Small intestine (tissue), 7 donors: ENCODE measurements at regions not wholly inside any gene's neighbourhood (a gene's known extent, or its start where the extent isn't known, plus 50 kb on each side); places are given as distances from the start of the nearest gene placed in this dataset.
A peak's percentile ranks its signal among the peaks of the same experiment; 100 is the strongest.

Experiments used
- DNase-seq, 2 donors: peaks; one replicate each; pipeline versions ENCODE4 v3.0.0 to v3.0.0-alpha.2; 2013
- FAIRE-seq: peaks from 2 replicates; lab custom pipeline; 2012; peaks lifted over from hg19 to GRCh38; lab: Jason Lieb, UNC
- H3K27ac ChIP-seq, 3 donors: one replicate each; pipeline ENCODE4 v1.5.1; 2013; ENCODE audit warnings: low read length in 2 of 3, mild to moderate bottlenecking in 2 of 3, control low read depth in 1 of 3, inconsistent platforms in 1 of 3, low read depth in 1 of 3, moderate library complexity in 1 of 3
- H3K27me3 ChIP-seq, 3 donors: one replicate each; pipeline ENCODE4 v1.6.1; 2013; ENCODE audit warnings: low read length in 3 of 3, inconsistent platforms in 1 of 3; ENCODE audit not compliant: control insufficient read depth in 3 of 3, insufficient read depth in 3 of 3
- H3K36me3 ChIP-seq, 3 donors: one replicate each; pipeline ENCODE4 v1.6.1; 2013; ENCODE audit warnings: low read length in 3 of 3, inconsistent platforms in 1 of 3, low read depth in 1 of 3, mild to moderate bottlenecking in 1 of 3, moderate library complexity in 1 of 3; ENCODE audit not compliant: control insufficient read depth in 3 of 3, insufficient read depth in 2 of 3
- H3K4me1 ChIP-seq, 3 donors: one replicate each; pipeline ENCODE4 v1.6.1; 2013; ENCODE audit warnings: low read length in 2 of 3, inconsistent platforms in 1 of 3, low read depth in 1 of 3, mild to moderate bottlenecking in 1 of 3, moderate library complexity in 1 of 3; ENCODE audit not compliant: control insufficient read depth in 3 of 3, insufficient read depth in 2 of 3
- H3K4me3 ChIP-seq, 3 donors: one replicate each; pipeline ENCODE4 v1.5.1; 2013; ENCODE audit warnings: low read length in 3 of 3, control low read depth in 1 of 3, inconsistent platforms in 1 of 3, low read depth in 1 of 3, mild to moderate bottlenecking in 1 of 3, moderate library complexity in 1 of 3
- H3K9me3 ChIP-seq, 2 donors: one replicate each; pipeline ENCODE4 v1.6.1; 2013; ENCODE audit warnings: low read depth in 1 of 2, low read length in 1 of 2; ENCODE audit not compliant: control insufficient read depth in 2 of 2, insufficient read depth in 1 of 2
- WGBS, 3 donors: extraction: QIAGEN DNeasy Blood & Tissue Kit; methylation state at CpG; one replicate each; pipeline ENCODE4 v1.1.7; 2013; 5-methylcytosine and 5-hydroxymethylcytosine counted together
- donor health status: healthy with polysubstance abuse.
- donor health status: control.
- donor health status: control.
- donor health status: Bipolar disorder and iron deficiency.
- donor health status: healthy.

DNA sequence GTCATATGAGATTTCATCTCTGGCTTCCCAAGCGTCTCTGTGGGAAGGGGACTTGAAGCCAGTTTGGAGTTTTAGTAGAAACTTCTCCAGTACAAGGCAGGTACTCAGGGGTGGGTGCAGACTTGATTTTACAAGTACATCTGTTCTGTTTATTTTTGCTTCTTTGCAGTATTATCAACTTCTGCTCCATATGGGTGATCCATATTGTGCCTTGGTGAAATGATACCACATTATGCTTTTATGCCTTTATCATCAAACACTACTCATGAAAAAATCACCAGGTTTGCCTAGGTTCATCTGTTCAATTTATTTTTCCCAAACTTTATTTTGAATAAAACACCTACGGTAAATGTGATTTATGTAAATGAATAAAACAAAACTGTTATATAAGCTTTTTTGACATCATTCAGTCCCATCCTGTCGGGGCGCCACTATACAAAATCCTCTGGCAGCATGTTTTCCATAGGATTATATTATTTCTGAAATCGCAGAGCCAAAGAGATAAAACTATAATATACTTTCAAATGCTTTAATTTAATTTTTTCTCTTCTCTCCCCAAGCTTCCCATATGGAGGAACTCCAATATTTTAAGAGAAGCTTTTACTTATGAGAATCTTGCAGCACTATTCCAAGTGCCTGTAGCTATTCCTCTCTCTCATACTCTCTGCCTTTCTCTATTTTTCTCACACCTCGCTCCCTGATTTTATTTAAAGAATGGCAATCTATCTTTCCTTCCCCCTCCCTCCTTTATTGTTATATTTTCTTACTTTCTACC is 490.9 kb downstream of the RNF144A start:
- WGBS, 3 donors = 90 to 92% (median 92%) methylated on average over 6 of the region's 6 CpGs

DNA sequence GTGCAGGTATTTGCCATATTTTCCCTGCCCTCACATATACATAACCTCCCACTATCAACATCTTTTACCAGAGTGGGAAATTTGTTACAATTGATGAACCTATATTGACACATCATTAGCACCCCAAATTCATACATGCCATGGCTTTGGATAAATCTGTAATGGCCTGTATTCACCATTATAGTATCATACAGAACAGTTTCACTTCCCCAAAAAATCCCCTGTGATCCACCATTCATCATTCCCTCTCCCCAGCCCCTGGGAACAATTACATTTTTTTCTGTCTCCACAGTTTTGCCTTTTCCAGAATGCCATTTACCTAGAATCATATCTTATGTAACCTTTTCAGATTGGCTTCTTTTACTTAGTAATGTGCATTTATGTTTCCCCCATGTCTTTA is 494.5 kb downstream of the RNF144A start:
- Histone ChIP-seq H3K36me3 (no peaks in the 10 kb centered on the region), H3K27ac (no peak overlapping the region), H3K4me3 (no peak overlapping the region), H3K27me3 (peaks cover 0 to 1% (median 0%) of the 10 kb centered on the region in 3 donors), H3K9me3 (no peaks in the 10 kb centered on the region), H3K4me1 (no peaks in the 10 kb centered on the region)
- no peak for FAIRE-seq
- DNase-seq = no peak

More for the DNA sequence above, 490.9 kb downstream of the RNF144A start:
- Histone ChIP-seq H3K4me3 (no peak overlapping the region), H3K27me3 (peaks cover 0 to 5% (median 0%) of the 10 kb centered on the region in 3 donors), H3K27ac (no peak overlapping the region), H3K4me1 (no peaks in the 10 kb centered on the region), H3K36me3 (no peaks in the 10 kb centered on the region), H3K9me3 (no peaks in the 10 kb centered on the region)
- FAIRE-seq (no peak), DNase-seq (no peak)

DNA sequence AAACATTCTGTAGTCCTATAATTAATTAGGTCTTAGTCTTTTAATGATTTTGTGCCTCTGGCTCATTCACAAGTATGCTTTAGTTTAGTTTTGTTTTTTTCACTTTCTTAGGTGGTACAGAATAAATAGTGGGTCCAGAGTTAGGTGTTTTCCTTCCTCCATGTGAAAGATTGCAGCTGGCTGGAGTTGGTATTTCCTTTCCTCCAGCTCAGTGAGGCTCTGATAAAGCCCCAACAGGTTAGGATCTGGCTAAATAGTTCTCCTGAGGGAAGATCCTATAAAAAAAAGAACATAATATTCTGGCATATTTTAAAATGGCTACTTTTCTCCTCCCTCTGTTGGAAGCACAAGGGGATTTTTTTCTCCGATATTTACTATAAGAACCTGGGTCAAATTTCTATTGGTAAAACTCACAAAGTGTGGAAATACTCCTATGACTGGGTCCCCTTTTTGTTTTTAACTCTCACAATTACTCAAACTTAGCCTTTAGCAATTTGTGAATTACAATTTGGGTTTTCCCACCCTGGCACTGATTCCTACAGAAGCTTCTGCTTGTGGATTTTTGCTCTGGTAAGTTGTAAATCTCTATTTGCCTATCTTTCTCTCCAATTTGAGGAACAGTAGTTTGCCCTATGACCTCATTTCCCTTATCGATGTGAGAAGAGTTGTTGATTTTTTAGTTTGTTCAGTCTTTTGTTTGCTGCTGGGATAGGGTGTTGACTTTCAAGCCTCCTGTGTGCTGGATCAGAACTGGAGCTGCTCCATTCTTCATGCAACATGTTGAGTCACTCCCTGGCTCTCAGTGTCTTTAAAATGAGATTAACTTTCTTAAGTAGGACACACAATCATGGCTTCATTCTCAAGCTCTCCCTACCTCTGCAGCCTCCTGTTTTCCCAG is 500.9 kb downstream of the RNF144A start:
- Histone ChIP-seq H3K4me3 (no peak overlapping the region), H3K4me1 (peaks cover 0 to 2% (median 0%) of the 10 kb centered on the region in 3 donors), H3K27me3 (peaks cover 0 to 3% (median 0%) of the 10 kb centered on the region in 3 donors), H3K9me3 (no peaks in the 10 kb centered on the region), H3K27ac (no peak overlapping the region), H3K36me3 (no peaks in the 10 kb centered on the region)
- WGBS, 3 donors = 47 to 55% (median 52%) methylated on average over 2 of the region's 2 CpGs
- FAIRE-seq (no peak), DNase-seq (no peak)

DNA sequence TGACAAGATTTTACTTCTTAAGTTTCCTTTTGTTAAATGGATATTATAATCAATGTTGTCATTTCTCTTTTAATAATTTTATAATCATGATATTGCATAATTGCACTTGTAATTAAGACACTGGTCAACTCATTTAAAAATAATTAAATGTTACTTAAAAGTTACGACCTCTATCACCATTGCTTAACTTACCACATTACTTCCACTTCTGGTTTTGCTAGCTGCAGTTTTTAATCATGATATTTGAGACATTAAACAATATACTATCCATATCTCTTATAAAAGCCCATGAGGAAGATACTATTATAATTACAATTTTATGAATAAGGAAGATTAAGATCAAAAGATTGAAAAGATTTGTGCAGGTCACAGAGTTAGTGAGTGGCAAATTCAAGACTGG is 502.0 kb downstream of the RNF144A start:
- H3K36me3 ChIP-seq = no peaks in the 10 kb centered on the region
- H3K27me3 ChIP-seq = peaks cover 0 to 5% (median 3%) of the 10 kb centered on the region in 3 donors
- 62 to 71% (median 69%) methylated on average over 1 of the region's 1 CpG for WGBS, 3 donors
- H3K4me3 ChIP-seq = no peak overlapping the region
- H3K9me3 ChIP-seq = no peaks in the 10 kb centered on the region
- no peak for DNase-seq
- H3K27ac ChIP-seq = no peak overlapping the region
- peaks cover 0 to 2% (median 0%) of the 10 kb centered on the region in 3 donors for H3K4me1 ChIP-seq
- no peak for FAIRE-seq

DNA sequence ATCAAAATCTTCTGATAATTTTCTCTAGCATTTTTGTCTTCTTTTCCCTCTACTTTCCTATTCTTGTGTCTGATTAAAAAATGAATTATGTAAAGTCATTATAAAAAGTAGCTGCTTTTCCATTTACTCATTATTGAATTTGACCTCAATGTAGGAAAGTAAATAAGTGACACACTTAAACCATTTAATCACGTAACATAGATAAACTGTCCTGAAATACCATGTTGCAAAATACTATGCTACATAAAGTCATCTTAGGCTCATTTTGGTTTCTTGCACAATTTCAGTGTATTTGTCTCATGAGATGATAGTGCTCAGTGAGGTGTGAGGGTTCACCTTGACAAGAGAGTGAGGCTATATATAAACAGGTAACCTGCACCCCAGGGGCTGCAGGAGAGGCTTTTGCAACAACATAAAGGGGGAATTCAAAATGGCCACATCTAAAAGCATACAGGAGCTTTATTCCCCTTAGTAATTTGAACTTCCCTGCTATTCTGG is 502.7 kb downstream of the RNF144A start:
- peaks cover 0 to 2% (median 0%) of the 10 kb centered on the region in 3 donors for H3K4me1 ChIP-seq
- peaks cover 0 to 5% (median 3%) of the 10 kb centered on the region in 3 donors for H3K27me3 ChIP-seq
- H3K36me3 ChIP-seq = no peaks in the 10 kb centered on the region
- no peak overlapping the region for H3K27ac ChIP-seq
- H3K4me3 ChIP-seq = no peak overlapping the region
- WGBS, 3 donors = 26 to 64% (median 46%) methylated on average over 1 of the region's 1 CpG
- DNase-seq (peak in 1 of 2 donors; percentile 29), FAIRE-seq (no peak)
- H3K9me3 ChIP-seq = no peaks in the 10 kb centered on the region

DNA sequence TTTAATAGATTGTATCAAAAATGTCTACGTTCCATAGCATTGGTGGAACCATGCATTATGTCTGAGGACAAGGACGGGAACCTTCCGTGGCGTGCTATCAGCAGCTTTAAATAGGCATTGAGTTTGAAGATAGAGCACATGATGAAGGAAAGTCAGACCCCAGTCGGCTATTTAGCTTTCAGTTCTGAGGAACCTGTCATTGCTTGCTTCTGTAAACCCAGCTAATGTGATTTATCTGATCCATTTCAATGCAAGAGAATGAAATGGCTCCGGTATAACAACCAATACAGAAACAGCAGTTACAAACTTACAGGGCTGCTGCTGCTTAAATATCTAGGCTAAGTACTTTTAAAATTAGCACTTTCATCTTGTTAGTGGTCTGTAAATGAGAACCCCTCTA is 503.3 kb downstream of the RNF144A start:
- no peaks in the 10 kb centered on the region for H3K9me3 ChIP-seq
- no peak for FAIRE-seq
- H3K36me3 ChIP-seq = no peaks in the 10 kb centered on the region
- peaks cover 0 to 5% (median 3%) of the 10 kb centered on the region in 3 donors for H3K27me3 ChIP-seq
- H3K4me3 ChIP-seq = no peak overlapping the region
- peaks cover 0 to 2% (median 0%) of the 10 kb centered on the region in 3 donors for H3K4me1 ChIP-seq
- no peak overlapping the region for H3K27ac ChIP-seq
- 26 to 65% (median 52%) methylated on average over 6 of the region's 6 CpGs for WGBS, 3 donors
- DNase-seq = no peak

DNA sequence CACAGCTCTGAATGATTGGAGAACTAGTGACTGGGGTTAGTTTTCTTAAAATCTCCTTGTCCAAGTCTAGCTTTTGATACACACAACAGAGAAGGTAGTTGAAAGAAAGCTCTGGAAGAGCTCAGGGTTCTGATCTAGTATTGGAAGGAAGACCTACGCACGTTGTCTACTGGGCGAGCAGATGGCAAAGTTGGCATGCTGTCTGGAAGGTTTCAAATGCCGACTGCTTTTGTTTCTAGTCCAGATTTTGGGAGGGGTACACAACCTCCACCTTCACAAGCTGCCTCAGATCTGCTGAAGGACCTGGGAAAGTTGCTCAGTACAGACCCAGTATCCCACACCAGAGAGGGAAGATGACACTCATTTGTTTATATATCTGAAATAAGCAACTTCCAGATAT is 507.3 kb downstream of the RNF144A start:
- Histone ChIP-seq H3K27ac (no peak overlapping the region), H3K9me3 (no peaks in the 10 kb centered on the region), H3K4me1 (peaks cover 0 to 2% (median 0%) of the 10 kb centered on the region in 3 donors), H3K27me3 (peaks cover 0 to 6% (median 6%) of the 10 kb centered on the region in 3 donors), H3K4me3 (no peak overlapping the region), H3K36me3 (no peaks in the 10 kb centered on the region)
- WGBS, 3 donors = 58 to 77% (median 66%) methylated on average over 4 of the region's 4 CpGs
- no peak for FAIRE-seq
- no peak for DNase-seq

DNA sequence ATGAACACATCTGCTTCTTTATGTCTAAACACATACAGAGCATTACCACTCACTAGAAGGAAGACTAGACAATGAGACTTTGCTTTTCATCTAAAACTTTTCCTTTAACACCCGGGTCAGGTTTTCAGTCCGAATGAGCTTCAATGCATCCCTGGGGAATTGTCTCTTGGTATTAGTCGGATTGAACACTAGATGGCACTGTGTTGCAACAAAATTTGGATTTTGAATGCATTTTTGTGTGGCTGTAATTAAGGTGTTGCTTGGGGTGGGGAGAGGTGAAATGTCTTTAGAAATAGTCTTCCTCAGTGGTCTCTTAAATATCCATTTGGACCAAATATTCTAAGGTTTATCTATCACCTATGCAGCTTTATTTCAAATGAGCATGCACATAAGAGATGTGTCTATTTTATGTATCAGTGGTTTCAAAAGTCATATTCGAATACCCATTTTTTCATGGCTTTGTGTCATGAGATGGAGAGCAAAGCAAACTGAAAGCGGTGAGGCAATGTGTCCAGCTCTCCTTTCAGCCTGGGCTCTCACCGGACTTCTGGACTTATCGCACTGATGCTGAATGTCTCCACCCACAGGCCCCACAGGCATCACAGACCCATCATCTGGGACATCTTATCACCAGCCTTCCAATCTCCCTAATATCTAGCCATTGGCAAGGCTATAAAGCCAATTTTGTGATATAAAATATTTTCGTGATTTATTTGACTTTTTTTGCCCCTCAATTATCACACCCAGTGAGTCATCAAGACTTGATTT is 510.3 kb downstream of the RNF144A start:
- FAIRE-seq (peak; percentile 15), DNase-seq (peak; percentile 58 to 68)
- Histone ChIP-seq H3K4me1 (no peaks in the 10 kb centered on the region), H3K36me3 (no peaks in the 10 kb centered on the region), H3K9me3 (no peaks in the 10 kb centered on the region), H3K4me3 (no peak overlapping the region), H3K27me3 (peaks cover 0 to 18% (median 6%) of the 10 kb centered on the region in 3 donors), H3K27ac (no peak overlapping the region)
- 37 to 50% (median 38%) methylated on average over 8 of the region's 8 CpGs for WGBS, 3 donors
